Kidney (tissue), 13 donors: ENCODE measurements at regions not wholly inside any gene's neighbourhood (a gene's known extent, or its start where the extent isn't known, plus 50 kb on each side); places are given as distances from the start of the nearest gene placed in this dataset.
"Not testable (repeated sequence)": the region's sequence is repeated elsewhere in the genome, so short reads cannot be mapped to it uniquely, and the experiment has no call there.

Experiments
- DNase-seq, 5 donors: peaks; one replicate each; pipeline ENCODE4 v3.0.0-alpha.2; 2013 to 2020
- FAIRE-seq: peaks from 2 replicates; lab custom pipeline; 2012; peaks lifted over from hg19 to GRCh38; lab: Jason Lieb, UNC
- H3K27ac ChIP-seq, 2 donors: one replicate each; pipeline ENCODE4 v1.7.0; 2013; ENCODE audit warnings: low read depth in 2 of 2, low read length in 2 of 2, inconsistent platforms in 1 of 2
- H3K27me3 ChIP-seq: one replicate; pipeline ENCODE4 v1.7.1; 2013; ENCODE audit warnings: low read length, inconsistent platforms; ENCODE audit not compliant: control insufficient read depth, insufficient read depth
- H3K36me3 ChIP-seq, 3 donors: one replicate each; pipeline versions ENCODE4 v1.7.0 to v1.7.1; 2013; ENCODE audit warnings: low read length in 3 of 3, control low read depth in 1 of 3, inconsistent platforms in 1 of 3; ENCODE audit not compliant: insufficient read depth in 3 of 3, control insufficient read depth in 2 of 3
- H3K4me1 ChIP-seq, 3 donors: one replicate each; pipeline versions ENCODE4 v1.7.0 to v1.7.1; 2013; ENCODE audit warnings: low read length in 3 of 3, inconsistent platforms in 1 of 3, low read depth in 1 of 3; ENCODE audit not compliant: control insufficient read depth in 2 of 3, insufficient read depth in 2 of 3
- H3K4me3 ChIP-seq, 3 donors: one replicate each; pipeline versions ENCODE4 v1.7.0 to v1.8.1; 2013; ENCODE audit warnings: low read length in 3 of 3, control low read depth in 1 of 3, inconsistent platforms in 1 of 3
- H3K9ac ChIP-seq, 3 donors: one replicate each; pipeline versions ENCODE4 v1.7.0 to v1.7.1; 2013; ENCODE audit warnings: low read length in 3 of 3, control low read depth in 1 of 3, inconsistent platforms in 1 of 3
- H3K9me3 ChIP-seq, 3 donors: one replicate each; pipeline versions ENCODE4 v1.7.0 to v1.7.1; 2013; ENCODE audit warnings: low read length in 3 of 3, control low read depth in 1 of 3, inconsistent platforms in 1 of 3; ENCODE audit not compliant: control insufficient read depth in 2 of 3, insufficient read depth in 1 of 3
- CTCF ChIP-seq: IDR thresholded peaks from 3 replicates; pipeline ENCODE4 v1.5.1; 2012; ENCODE audit warnings: mild to moderate bottlenecking, moderate library complexity, borderline replicate concordance; ENCODE audit not compliant: insufficient read depth; ENCODE audit errors: extremely low read depth
- intact Hi-C: fragments of 100-400 bp; cut with DNase I; formaldehyde crosslinking; loops from one replicate; pipeline ENCODE4 v1.11.1; 2022
- donor health status: control.
- donor health status: control.
- donor health status: control.
- donor health status: control.
- donor health status: control.
- donor health status: DM: yes; HTN: yes; CAD: no.
- donor health status: Normal renal cell carcinoma (clear cell type).

DNA sequence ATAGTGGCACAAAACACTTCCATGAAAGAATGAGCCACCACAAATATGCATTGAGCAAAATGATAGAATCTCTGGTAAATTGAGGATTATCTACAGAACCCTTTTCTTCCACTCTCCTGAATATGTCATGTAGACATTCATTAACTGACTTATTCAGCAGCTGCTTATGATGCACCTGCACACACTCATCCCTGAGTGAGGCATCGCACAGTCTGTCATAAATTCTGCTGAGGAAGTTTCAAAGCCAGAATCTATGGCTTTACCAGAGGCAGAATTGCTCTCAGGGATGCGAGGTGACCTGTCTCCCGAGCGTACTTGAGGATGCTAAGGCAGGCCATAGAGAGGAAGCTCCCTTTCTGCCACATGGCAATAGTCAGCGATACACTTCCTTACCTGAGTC, 1090.2 kb downstream of the UQCRFS1 start:
- no peak for FAIRE-seq
- Histone ChIP-seq H3K36me3 (no peaks in the 10 kb centered on the region), H3K4me1 (no peaks in the 10 kb centered on the region), H3K4me3 (no peak overlapping the region), H3K9ac (no peak overlapping the region), H3K9me3 (no peaks in the 10 kb centered on the region), H3K27ac (no peak overlapping the region), H3K27me3 (no peaks in the 10 kb centered on the region)
- TF ChIP-seq CTCF = no peak
- intact Hi-C loops = no loop called here
- no peak for DNase-seq

DNA sequence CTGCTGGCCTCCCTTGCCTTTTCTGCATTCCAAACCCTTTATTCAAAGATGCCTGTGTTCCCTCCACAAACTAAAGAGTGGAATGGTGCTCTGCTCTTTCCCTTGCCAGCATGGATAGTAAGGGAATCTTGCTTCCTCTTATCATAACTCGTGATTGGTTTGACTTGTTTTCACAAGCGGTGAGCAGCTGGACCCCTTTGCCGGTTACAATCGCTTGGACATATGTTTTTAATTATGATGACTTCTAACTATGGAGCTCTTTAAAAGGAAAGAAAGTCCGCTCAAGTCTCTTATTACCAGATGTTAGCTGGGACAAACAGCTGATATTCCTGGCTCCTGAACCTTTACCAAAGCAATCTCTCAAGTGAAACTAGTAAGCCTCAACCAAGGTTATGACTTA, 1094.7 kb downstream of the UQCRFS1 start:
- no peak for FAIRE-seq

DNA sequence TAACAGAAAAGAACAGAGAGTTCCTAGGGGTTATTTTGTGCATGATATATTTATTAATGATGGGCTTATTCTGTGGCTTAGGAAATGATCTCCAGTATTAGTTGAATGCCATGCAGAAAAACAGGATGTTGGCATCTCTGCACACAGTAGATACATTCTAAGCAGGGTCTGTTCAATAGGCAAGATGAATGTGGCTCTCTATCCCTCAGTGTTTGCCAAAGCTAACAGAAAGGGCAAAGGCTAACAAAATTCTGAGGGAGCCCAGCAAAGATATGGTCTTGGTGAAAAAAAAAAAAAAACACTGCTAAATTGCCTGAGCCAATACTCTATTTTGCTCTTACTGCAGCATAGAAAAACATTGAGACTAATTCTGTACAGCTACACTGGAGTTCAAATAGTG, 1095.8 kb downstream of the UQCRFS1 start:
- Histone ChIP-seq H3K27ac (no peak overlapping the region), H3K36me3 (no peaks in the 10 kb centered on the region), H3K4me1 (no peaks in the 10 kb centered on the region), H3K9ac (no peak overlapping the region), H3K9me3 (no peaks in the 10 kb centered on the region), H3K27me3 (no peaks in the 10 kb centered on the region), H3K4me3 (no peak overlapping the region)
- intact Hi-C loops = no loop called here
- no peak for TF ChIP-seq CTCF
- FAIRE-seq = no peak
- DNase-seq = no peak

More for the DNA sequence above, 1094.7 kb downstream of the UQCRFS1 start:
- peak in 1 of 5 donors; percentile 10 for DNase-seq
- no peak for TF ChIP-seq CTCF
- H3K4me3 ChIP-seq = no peak overlapping the region
- no peak overlapping the region for H3K9ac ChIP-seq
- no peak overlapping the region for H3K27ac ChIP-seq
- H3K36me3 ChIP-seq = no peaks in the 10 kb centered on the region
- intact Hi-C loops = no loop called here
- no peaks in the 10 kb centered on the region for H3K27me3 ChIP-seq
- H3K9me3 ChIP-seq = no peaks in the 10 kb centered on the region
- H3K4me1 ChIP-seq = no peaks in the 10 kb centered on the region

GRCh38 chr19:28116379-28116778, 1096.6 kb downstream of the UQCRFS1 start:
- H3K27me3 ChIP-seq, H3K36me3 ChIP-seq, H3K9ac ChIP-seq, H3K4me3 ChIP-seq, FAIRE-seq, DNase-seq, H3K27ac ChIP-seq, H3K9me3 ChIP-seq, intact Hi-C loops, H3K4me1 ChIP-seq: not testable (repeated sequence)
